Activated T-helper 17 cell treated with anti-CD3 and anti-CD28 coated beads, Interleukin-2, amount 50 U/mL, for 72 hours (primary cell): ENCODE measurements at regions not wholly inside any gene's neighbourhood (a gene's known extent, or its start where the extent isn't known, plus 50 kb on each side); places are given as distances from the start of the nearest gene placed in this dataset.

Experiments
- ATAC-seq: fragments of 150-1000 bp; cut with Tn5 transposase; replicated peaks from 2 replicates; pipeline ENCODE4 v1.10.0; 2021; ENCODE audit warnings: mild to moderate bottlenecking, moderate library complexity
- H3K27ac Mint-ChIP-seq: one replicate; pipeline ENCODE4 v1.8.0; 2022; ENCODE audit warnings: mixed read lengths
- H3K27me3 Mint-ChIP-seq: one replicate; pipeline ENCODE4 v1.8.0; 2022; ENCODE audit warnings: mixed read lengths
- H3K36me3 Mint-ChIP-seq: one replicate; pipeline ENCODE4 v1.8.0; 2022; ENCODE audit warnings: low read depth, mild to moderate bottlenecking, mixed read lengths
- H3K4me1 Mint-ChIP-seq: one replicate; pipeline ENCODE4 v1.8.0; 2022; ENCODE audit warnings: mixed read lengths
- H3K4me3 Mint-ChIP-seq: one replicate; pipeline ENCODE4 v1.8.0; 2022; ENCODE audit warnings: mild to moderate bottlenecking, mixed read lengths
- H3K9me3 Mint-ChIP-seq: one replicate; pipeline ENCODE4 v1.8.0; 2022; ENCODE audit warnings: mixed read lengths

GRCh38 chr10:44832595-44833390 is 78.3 kb upstream of the TMEM72 start:
- H3K27me3 Mint-ChIP-seq, result peaks cover 4% of the 10 kb centered on the region
- ATAC-seq, result no peak
- H3K27ac Mint-ChIP-seq, result no peak overlapping the region
- no peaks in the 10 kb centered on the region for H3K4me1 Mint-ChIP-seq
- no peak overlapping the region for H3K4me3 Mint-ChIP-seq
- H3K36me3 Mint-ChIP-seq, result no peaks in the 10 kb centered on the region
- no peaks in the 10 kb centered on the region for H3K9me3 Mint-ChIP-seq

GRCh38 chr10:44834131-44834530 is 77.0 kb upstream of the TMEM72 start:
- H3K9me3 Mint-ChIP-seq, result no peaks in the 10 kb centered on the region
- H3K27ac Mint-ChIP-seq, result no peak overlapping the region
- no peak overlapping the region for H3K4me3 Mint-ChIP-seq
- no peaks in the 10 kb centered on the region for H3K4me1 Mint-ChIP-seq
- H3K36me3 Mint-ChIP-seq, result no peaks in the 10 kb centered on the region
- ATAC-seq, result no peak
- peaks cover 6% of the 10 kb centered on the region for H3K27me3 Mint-ChIP-seq

- Mint-ChIP-seq H3K4me3 (no peak overlapping the region), H3K9me3 (no peaks in the 10 kb centered on the region), H3K4me1 (no peaks in the 10 kb centered on the region), H3K27ac (no peak overlapping the region), H3K27me3 (peaks cover 12% of the 10 kb centered on the region), H3K36me3 (no peaks in the 10 kb centered on the region)
- no peak for ATAC-seq
Measured at GRCh38 chr10:44835300-44835699, 75.8 kb upstream of the TMEM72 start.

GRCh38 chr10:44843484-44843883 is 67.7 kb upstream of the TMEM72 start:
- ATAC-seq, result no peak
- Mint-ChIP-seq H3K27ac (no peak overlapping the region), H3K4me3 (no peak overlapping the region), H3K4me1 (no peaks in the 10 kb centered on the region), H3K27me3 (peaks cover 26% of the 10 kb centered on the region), H3K9me3 (no peaks in the 10 kb centered on the region), H3K36me3 (no peaks in the 10 kb centered on the region)

- Mint-ChIP-seq H3K9me3 (no peaks in the 10 kb centered on the region), H3K27ac (no peak overlapping the region), H3K36me3 (no peaks in the 10 kb centered on the region), H3K4me3 (no peak overlapping the region), H3K4me1 (no peaks in the 10 kb centered on the region), H3K27me3 (peaks cover 11% of the 10 kb centered on the region)
- ATAC-seq, result no peak
Measured at GRCh38 chr10:44845361-44846175, 65.6 kb upstream of the TMEM72 start.

- no peak overlapping the region for H3K27ac Mint-ChIP-seq
- no peaks in the 10 kb centered on the region for H3K36me3 Mint-ChIP-seq
- ATAC-seq, result no peak
- H3K27me3 Mint-ChIP-seq, result no peaks in the 10 kb centered on the region
- no peaks in the 10 kb centered on the region for H3K9me3 Mint-ChIP-seq
- no peaks in the 10 kb centered on the region for H3K4me1 Mint-ChIP-seq
- no peak overlapping the region for H3K4me3 Mint-ChIP-seq
Measured at GRCh38 chr10:44847110-44847509, 64.0 kb upstream of the TMEM72 start.

GRCh38 chr10:44848211-44848610 is 62.9 kb upstream of the TMEM72 start:
- H3K36me3 Mint-ChIP-seq, result no peaks in the 10 kb centered on the region
- H3K4me3 Mint-ChIP-seq, result no peak overlapping the region
- H3K9me3 Mint-ChIP-seq, result no peaks in the 10 kb centered on the region
- H3K4me1 Mint-ChIP-seq, result no peaks in the 10 kb centered on the region
- ATAC-seq, result no peak
- no peaks in the 10 kb centered on the region for H3K27me3 Mint-ChIP-seq
- no peak overlapping the region for H3K27ac Mint-ChIP-seq

- Mint-ChIP-seq H3K4me1 (no peaks in the 10 kb centered on the region), H3K9me3 (no peaks in the 10 kb centered on the region), H3K27ac (no peak overlapping the region), H3K4me3 (no peak overlapping the region), H3K27me3 (no peaks in the 10 kb centered on the region), H3K36me3 (no peaks in the 10 kb centered on the region)
- no peak for ATAC-seq
Measured at GRCh38 chr10:44849936-44850335, 61.2 kb upstream of the TMEM72 start.

- H3K4me3 Mint-ChIP-seq, result no peak overlapping the region
- no peaks in the 10 kb centered on the region for H3K36me3 Mint-ChIP-seq
- ATAC-seq, result no peak
- H3K4me1 Mint-ChIP-seq, result no peaks in the 10 kb centered on the region
- no peaks in the 10 kb centered on the region for H3K9me3 Mint-ChIP-seq
- no peak overlapping the region for H3K27ac Mint-ChIP-seq
- H3K27me3 Mint-ChIP-seq, result no peaks in the 10 kb centered on the region
Measured at GRCh38 chr10:44850356-44850934, 60.7 kb upstream of the TMEM72 start.

GRCh38 chr10:44851413-44851812 is 59.7 kb upstream of the TMEM72 start:
- Mint-ChIP-seq H3K36me3 (no peaks in the 10 kb centered on the region), H3K27me3 (no peaks in the 10 kb centered on the region), H3K9me3 (no peaks in the 10 kb centered on the region), H3K4me1 (no peaks in the 10 kb centered on the region), H3K27ac (no peak overlapping the region), H3K4me3 (no peak overlapping the region)
- no peak for ATAC-seq

GRCh38 chr10:44851881-44852280 is 59.3 kb upstream of the TMEM72 start:
- H3K27me3 Mint-ChIP-seq, result no peaks in the 10 kb centered on the region
- no peaks in the 10 kb centered on the region for H3K36me3 Mint-ChIP-seq
- no peak overlapping the region for H3K27ac Mint-ChIP-seq
- H3K4me3 Mint-ChIP-seq, result no peak overlapping the region
- no peaks in the 10 kb centered on the region for H3K9me3 Mint-ChIP-seq
- H3K4me1 Mint-ChIP-seq, result no peaks in the 10 kb centered on the region
- no peak for ATAC-seq

- Mint-ChIP-seq H3K36me3 (no peaks in the 10 kb centered on the region), H3K4me1 (no peaks in the 10 kb centered on the region), H3K27ac (no peak overlapping the region), H3K9me3 (no peaks in the 10 kb centered on the region), H3K4me3 (no peak overlapping the region), H3K27me3 (no peaks in the 10 kb centered on the region)
- ATAC-seq, result no peak
Measured at GRCh38 chr10:44853148-44853734, 57.9 kb upstream of the TMEM72 start.

- Mint-ChIP-seq H3K4me3 (no peak overlapping the region), H3K9me3 (no peaks in the 10 kb centered on the region), H3K27ac (no peak overlapping the region), H3K27me3 (no peaks in the 10 kb centered on the region), H3K36me3 (no peaks in the 10 kb centered on the region), H3K4me1 (no peaks in the 10 kb centered on the region)
- no peak for ATAC-seq
Measured at GRCh38 chr10:44853796-44854195, 57.3 kb upstream of the TMEM72 start.

GRCh38 chr10:44854693-44855350 is 56.3 kb upstream of the TMEM72 start:
- Mint-ChIP-seq H3K36me3 (no peaks in the 10 kb centered on the region), H3K27me3 (no peaks in the 10 kb centered on the region), H3K4me3 (no peak overlapping the region), H3K27ac (no peak overlapping the region), H3K4me1 (no peaks in the 10 kb centered on the region), H3K9me3 (no peaks in the 10 kb centered on the region)
- no peak for ATAC-seq
